AG20443 (cell line): ENCODE measurements at regions not wholly inside any gene's neighbourhood (a gene's known extent, or its start where the extent isn't known, plus 50 kb on each side); places are given as distances from the start of the nearest gene placed in this dataset.
A peak's percentile ranks its signal among the peaks of the same experiment; 100 is the strongest.

Source experiments
- DNase-seq: peaks from one replicate; pipeline ENCODE4 v3.0.0; 2012; ENCODE audit warnings: low spot score, mixed read lengths

GRCh38 chr4:162640152-162640551 is 476.4 kb upstream of the FSTL5 start:
- no peak for DNase-seq

GRCh38 chr4:162634390-162634789 is 470.6 kb upstream of the FSTL5 start:
- DNase-seq, result no peak

- DNase-seq, result no peak
These were observed 458.9 kb upstream of the FSTL5 start for GRCh38 chr4:162622664-162623063.

- no peak for DNase-seq
These were observed 446.3 kb upstream of the FSTL5 start for GRCh38 chr4:162610116-162610515.

GRCh38 chr4:162586266-162586665 is 422.5 kb upstream of the FSTL5 start:
- no peak for DNase-seq

- no peak for DNase-seq
These were observed 418.4 kb upstream of the FSTL5 start for GRCh38 chr4:162582180-162582579.

GRCh38 chr4:162565730-162566129 is 401.9 kb upstream of the FSTL5 start:
- DNase-seq, result no peak

- DNase-seq, result no peak
These were observed 396.3 kb upstream of the FSTL5 start for GRCh38 chr4:162560073-162560472.

GRCh38 chr4:162557516-162558106 is 393.8 kb upstream of the FSTL5 start:
- DNase-seq, result no peak

- DNase-seq, result no peak
These were observed 371.3 kb upstream of the FSTL5 start for GRCh38 chr4:162535121-162535520.

GRCh38 chr4:162523171-162523570 is 359.4 kb upstream of the FSTL5 start:
- no peak for DNase-seq

GRCh38 chr4:162522724-162523123 is 358.9 kb upstream of the FSTL5 start:
- DNase-seq, result no peak

GRCh38 chr4:162510937-162511336 is 347.1 kb upstream of the FSTL5 start:
- no peak for DNase-seq

- no peak for DNase-seq
These were observed 346.3 kb upstream of the FSTL5 start for GRCh38 chr4:162510115-162510514.

GRCh38 chr4:162509333-162509732 is 345.5 kb upstream of the FSTL5 start:
- DNase-seq, result no peak

GRCh38 chr4:162506253-162506652 is 342.5 kb upstream of the FSTL5 start:
- no peak for DNase-seq

GRCh38 chr4:162503868-162504267 is 340.1 kb upstream of the FSTL5 start:
- no peak for DNase-seq

GRCh38 chr4:162502109-162502508 is 338.3 kb upstream of the FSTL5 start:
- no peak for DNase-seq

GRCh38 chr4:162499478-162499877 is 335.7 kb upstream of the FSTL5 start:
- DNase-seq, result no peak

GRCh38 chr4:162498168-162498567 is 334.4 kb upstream of the FSTL5 start:
- no peak for DNase-seq

GRCh38 chr4:162497564-162498167 is 333.9 kb upstream of the FSTL5 start:
- peak; percentile 41 for DNase-seq

- no peak for DNase-seq
These were observed 331.1 kb upstream of the FSTL5 start for GRCh38 chr4:162494935-162495334.

- DNase-seq, result no peak
These were observed 321.7 kb upstream of the FSTL5 start for GRCh38 chr4:162485486-162485885.

GRCh38 chr4:162475246-162475645 is 311.4 kb upstream of the FSTL5 start:
- DNase-seq, result no peak
